Neural cell (in vitro differentiated cells): ENCODE measurements at regions not wholly inside any gene's neighbourhood (a gene's known extent, or its start where the extent isn't known, plus 50 kb on each side); places are given as distances from the start of the nearest gene placed in this dataset.

Source experiments
- EP300 ChIP-seq: fragments of 450-650 bp; conservative IDR thresholded peaks from 2 replicates; pipeline ENCODE4 v1.6.1; 2014; ENCODE audit warnings: antibody characterized with exemption, mild to moderate bottlenecking, moderate library complexity; ENCODE audit not compliant: poor library complexity, severe bottlenecking
- EZH2 ChIP-seq: fragments of 200-600, 300-800 bp; shearing (Covaris generic), sonication (generic); IDR thresholded peaks from 2 replicates; pipeline ENCODE4 v1.6.1; 2014; ENCODE audit warnings: antibody characterized with exemption, low read length, borderline replicate concordance, mild to moderate bottlenecking; ENCODE audit not compliant: insufficient read depth, poor library complexity, severe bottlenecking
- POLR2AphosphoS5 ChIP-seq: IDR thresholded peaks from 2 replicates; pipeline ENCODE4 v1.6.1; 2012
- RAD21 ChIP-seq: fragments of 450-650 bp; conservative IDR thresholded peaks from 2 replicates; pipeline ENCODE4 v1.6.1; 2014; ENCODE audit warnings: antibody characterized with exemption, mild to moderate bottlenecking, moderate library complexity
- SMC3 ChIP-seq: fragments of 450-650 bp; conservative IDR thresholded peaks from 2 replicates; pipeline ENCODE4 v1.6.1; 2014; ENCODE audit warnings: antibody characterized with exemption, mild to moderate bottlenecking, moderate library complexity; ENCODE audit not compliant: poor library complexity
- TAF1 ChIP-seq: IDR thresholded peaks from 2 replicates; pipeline ENCODE4 v1.6.1; 2012; ENCODE audit warnings: low read depth
- TF ChIP-seq, protein P1 (sequence below): fragments of 450-650 bp; IDR thresholded peaks from 2 replicates; pipeline ENCODE4 v1.5.1; 2014; ENCODE audit warnings: antibody characterized with exemption, mild to moderate bottlenecking, moderate library complexity; ENCODE audit not compliant: poor library complexity, severe bottlenecking
- TF ChIP-seq, protein P2 (sequence below): IDR thresholded peaks from 2 replicates; pipeline ENCODE4 v1.6.1; 2012; ENCODE audit warnings: borderline replicate concordance

DNA sequence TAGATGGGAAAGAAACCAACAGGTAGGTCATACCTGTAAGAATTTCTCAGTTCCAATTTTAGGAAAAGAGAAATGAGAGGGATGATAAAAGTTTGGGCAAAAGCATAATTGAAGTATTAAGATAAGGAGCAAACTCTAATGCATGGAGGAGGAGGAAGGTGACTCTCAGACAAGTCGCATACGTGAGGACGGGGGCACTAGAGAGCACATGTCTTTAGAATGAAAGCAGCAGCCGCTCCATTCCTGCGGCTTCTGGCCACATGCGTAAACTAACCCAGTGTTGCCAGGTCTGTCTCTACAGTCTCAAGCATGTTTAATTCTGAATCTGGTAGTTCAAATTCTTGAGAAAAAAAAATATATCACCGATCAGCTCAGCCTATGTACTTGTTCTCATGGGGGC, 371.5 kb upstream of the SLC30A5 start:
- TF ChIP-seq, protein P1, sequence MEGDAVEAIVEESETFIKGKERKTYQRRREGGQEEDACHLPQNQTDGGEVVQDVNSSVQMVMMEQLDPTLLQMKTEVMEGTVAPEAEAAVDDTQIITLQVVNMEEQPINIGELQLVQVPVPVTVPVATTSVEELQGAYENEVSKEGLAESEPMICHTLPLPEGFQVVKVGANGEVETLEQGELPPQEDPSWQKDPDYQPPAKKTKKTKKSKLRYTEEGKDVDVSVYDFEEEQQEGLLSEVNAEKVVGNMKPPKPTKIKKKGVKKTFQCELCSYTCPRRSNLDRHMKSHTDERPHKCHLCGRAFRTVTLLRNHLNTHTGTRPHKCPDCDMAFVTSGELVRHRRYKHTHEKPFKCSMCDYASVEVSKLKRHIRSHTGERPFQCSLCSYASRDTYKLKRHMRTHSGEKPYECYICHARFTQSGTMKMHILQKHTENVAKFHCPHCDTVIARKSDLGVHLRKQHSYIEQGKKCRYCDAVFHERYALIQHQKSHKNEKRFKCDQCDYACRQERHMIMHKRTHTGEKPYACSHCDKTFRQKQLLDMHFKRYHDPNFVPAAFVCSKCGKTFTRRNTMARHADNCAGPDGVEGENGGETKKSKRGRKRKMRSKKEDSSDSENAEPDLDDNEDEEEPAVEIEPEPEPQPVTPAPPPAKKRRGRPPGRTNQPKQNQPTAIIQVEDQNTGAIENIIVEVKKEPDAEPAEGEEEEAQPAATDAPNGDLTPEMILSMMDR, result no peak
- no peak for TF ChIP-seq POLR2AphosphoS5
- TF ChIP-seq RAD21, result no peak
- TF ChIP-seq EP300, result no peak
- TF ChIP-seq SMC3, result no peak
- no peak for TF ChIP-seq EZH2
- TF ChIP-seq TAF1, result no peak
- TF ChIP-seq, protein P2, sequence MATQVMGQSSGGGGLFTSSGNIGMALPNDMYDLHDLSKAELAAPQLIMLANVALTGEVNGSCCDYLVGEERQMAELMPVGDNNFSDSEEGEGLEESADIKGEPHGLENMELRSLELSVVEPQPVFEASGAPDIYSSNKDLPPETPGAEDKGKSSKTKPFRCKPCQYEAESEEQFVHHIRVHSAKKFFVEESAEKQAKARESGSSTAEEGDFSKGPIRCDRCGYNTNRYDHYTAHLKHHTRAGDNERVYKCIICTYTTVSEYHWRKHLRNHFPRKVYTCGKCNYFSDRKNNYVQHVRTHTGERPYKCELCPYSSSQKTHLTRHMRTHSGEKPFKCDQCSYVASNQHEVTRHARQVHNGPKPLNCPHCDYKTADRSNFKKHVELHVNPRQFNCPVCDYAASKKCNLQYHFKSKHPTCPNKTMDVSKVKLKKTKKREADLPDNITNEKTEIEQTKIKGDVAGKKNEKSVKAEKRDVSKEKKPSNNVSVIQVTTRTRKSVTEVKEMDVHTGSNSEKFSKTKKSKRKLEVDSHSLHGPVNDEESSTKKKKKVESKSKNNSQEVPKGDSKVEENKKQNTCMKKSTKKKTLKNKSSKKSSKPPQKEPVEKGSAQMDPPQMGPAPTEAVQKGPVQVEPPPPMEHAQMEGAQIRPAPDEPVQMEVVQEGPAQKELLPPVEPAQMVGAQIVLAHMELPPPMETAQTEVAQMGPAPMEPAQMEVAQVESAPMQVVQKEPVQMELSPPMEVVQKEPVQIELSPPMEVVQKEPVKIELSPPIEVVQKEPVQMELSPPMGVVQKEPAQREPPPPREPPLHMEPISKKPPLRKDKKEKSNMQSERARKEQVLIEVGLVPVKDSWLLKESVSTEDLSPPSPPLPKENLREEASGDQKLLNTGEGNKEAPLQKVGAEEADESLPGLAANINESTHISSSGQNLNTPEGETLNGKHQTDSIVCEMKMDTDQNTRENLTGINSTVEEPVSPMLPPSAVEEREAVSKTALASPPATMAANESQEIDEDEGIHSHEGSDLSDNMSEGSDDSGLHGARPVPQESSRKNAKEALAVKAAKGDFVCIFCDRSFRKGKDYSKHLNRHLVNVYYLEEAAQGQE, result no peak
